Activated naive CD8-positive, alpha-beta T cell treated with anti-CD3 and anti-CD28 coated beads for 36 hours (primary cell): ENCODE measurements at regions not wholly inside any gene's neighbourhood (a gene's known extent, or its start where the extent isn't known, plus 50 kb on each side); places are given as distances from the start of the nearest gene placed in this dataset.

ENCODE experiments used
- DNase-seq: peaks from one replicate; pipeline ENCODE4 v3.0.0; 2021
- H3K27ac Mint-ChIP-seq: one replicate; pipeline ENCODE4 v1.8.0; 2022; ENCODE audit warnings: mild to moderate bottlenecking, moderate library complexity, mixed read lengths
- H3K27me3 Mint-ChIP-seq: one replicate; pipeline ENCODE4 v1.8.0; 2022; ENCODE audit warnings: mild to moderate bottlenecking, mixed read lengths
- H3K36me3 Mint-ChIP-seq: one replicate; pipeline ENCODE4 v1.8.0; 2021; ENCODE audit warnings: mild to moderate bottlenecking, mixed read lengths
- H3K4me1 Mint-ChIP-seq: one replicate; pipeline ENCODE4 v1.8.0; 2021; ENCODE audit warnings: mixed read lengths
- H3K4me3 Mint-ChIP-seq: one replicate; pipeline ENCODE4 v1.8.0; 2022; ENCODE audit warnings: mild to moderate bottlenecking, moderate library complexity, mixed read lengths
- H3K9me3 Mint-ChIP-seq: one replicate; pipeline ENCODE4 v1.8.0; 2022; ENCODE audit warnings: mixed read lengths

DNA sequence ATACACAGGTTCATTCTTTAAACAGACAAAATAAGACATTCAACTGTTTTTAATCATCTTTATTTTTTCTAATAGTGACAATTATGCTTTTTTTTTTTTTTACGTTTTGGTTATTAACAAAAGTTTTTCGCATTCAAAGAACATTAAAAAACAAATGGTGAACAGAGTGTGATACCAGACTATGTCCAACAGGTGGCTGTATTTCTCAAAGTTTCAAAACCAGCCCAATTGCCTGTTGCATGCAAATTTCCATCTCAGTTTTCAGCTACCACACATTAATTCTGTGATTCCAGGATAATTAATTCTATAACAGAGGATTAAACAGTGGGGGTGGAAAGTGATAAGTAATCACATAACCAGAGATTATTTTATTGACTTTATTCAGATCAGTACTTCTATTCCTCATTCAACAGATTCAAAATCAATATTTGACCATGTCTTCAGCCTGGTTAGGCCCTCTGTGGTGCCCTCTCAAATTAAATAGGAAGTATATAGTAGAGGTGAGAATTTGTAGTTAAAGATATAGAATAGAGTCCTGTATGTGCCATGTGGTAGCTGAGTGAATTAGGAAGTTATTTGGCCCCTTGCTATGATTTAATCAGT lies 122.2 kb upstream of the DCBLD2 start:
- Mint-ChIP-seq H3K9me3 (peaks cover 10% of the 10 kb centered on the region), H3K4me1 (no peaks in the 10 kb centered on the region), H3K27ac (no peak overlapping the region), H3K36me3 (no peaks in the 10 kb centered on the region), H3K27me3 (peaks cover 14% of the 10 kb centered on the region), H3K4me3 (no peak overlapping the region)
- DNase-seq = no peak

DNA sequence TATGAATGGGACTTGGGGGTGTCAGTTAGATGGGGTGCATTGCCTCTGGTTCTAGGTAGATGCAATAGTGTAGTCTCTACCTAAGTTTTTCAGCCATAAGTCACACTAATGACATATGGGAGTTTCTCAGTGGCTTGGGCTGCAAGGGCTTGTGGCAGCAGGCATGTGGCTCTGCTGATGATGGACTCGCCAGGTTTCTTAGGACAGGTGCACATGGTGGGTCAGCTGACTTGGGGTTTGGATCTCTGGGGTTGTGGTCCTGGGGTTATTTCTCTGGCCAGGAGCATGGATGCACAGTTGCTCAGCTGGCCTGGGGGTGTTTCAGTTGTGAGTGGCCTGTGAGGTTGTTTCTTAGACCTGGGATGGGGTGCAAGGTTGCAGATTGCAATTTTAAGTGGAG lies 120.0 kb upstream of the DCBLD2 start:
- Mint-ChIP-seq H3K4me3 (no peak overlapping the region), H3K9me3 (no peaks in the 10 kb centered on the region), H3K27ac (no peak overlapping the region), H3K4me1 (no peaks in the 10 kb centered on the region), H3K36me3 (no peaks in the 10 kb centered on the region), H3K27me3 (peaks cover 8% of the 10 kb centered on the region)
- DNase-seq = no peak

DNA sequence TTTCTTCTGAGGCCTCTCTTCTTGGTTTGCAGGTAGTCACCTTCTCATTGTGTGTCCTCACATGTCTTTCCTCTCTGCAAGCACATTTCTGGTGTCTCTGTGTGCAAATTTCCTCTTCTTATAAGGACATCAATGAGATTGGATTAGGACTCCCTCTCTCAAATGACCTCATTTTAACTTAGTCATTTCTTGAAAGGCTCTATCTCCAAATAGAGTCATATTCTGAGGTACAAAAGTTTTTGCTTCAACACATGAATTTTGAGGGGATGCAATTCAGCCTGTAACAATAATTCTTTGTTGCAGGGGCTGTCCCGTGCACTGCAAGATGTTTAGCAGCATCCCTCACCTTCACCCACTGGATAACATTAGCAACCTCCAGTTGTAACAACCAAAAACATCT lies 115.0 kb upstream of the DCBLD2 start:
- Mint-ChIP-seq H3K27me3 (no peaks in the 10 kb centered on the region), H3K27ac (no peak overlapping the region), H3K4me1 (no peaks in the 10 kb centered on the region), H3K36me3 (no peaks in the 10 kb centered on the region), H3K9me3 (no peaks in the 10 kb centered on the region), H3K4me3 (no peak overlapping the region)
- DNase-seq = no peak

DNA sequence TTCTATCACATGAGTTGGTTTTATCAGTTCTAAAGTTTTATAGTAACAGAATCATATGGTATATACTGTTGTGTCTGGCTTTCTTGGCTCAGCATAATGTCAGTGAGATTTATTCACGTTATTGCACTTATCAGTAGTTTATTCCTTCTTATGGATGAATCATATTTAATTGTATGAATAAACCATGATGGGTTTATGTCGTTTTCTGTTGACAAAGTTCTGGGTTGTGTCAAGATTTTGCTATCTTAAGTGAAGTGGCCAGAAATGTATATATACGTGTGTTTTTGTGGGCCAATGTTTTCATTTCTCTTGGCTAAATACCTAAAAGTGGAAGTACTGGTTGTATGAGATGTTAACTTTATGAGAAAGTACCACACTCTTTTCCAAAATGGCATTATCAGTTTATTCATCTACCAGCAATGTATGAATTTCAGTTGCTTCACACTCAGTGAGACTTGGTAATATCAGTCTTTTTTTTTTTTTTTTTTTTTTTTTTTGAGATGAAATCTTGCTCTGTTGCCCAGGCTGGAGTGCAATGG lies 112.4 kb upstream of the DCBLD2 start:
- Mint-ChIP-seq H3K27ac (no peak overlapping the region), H3K4me1 (no peaks in the 10 kb centered on the region), H3K27me3 (no peaks in the 10 kb centered on the region), H3K4me3 (no peak overlapping the region), H3K9me3 (no peaks in the 10 kb centered on the region), H3K36me3 (no peaks in the 10 kb centered on the region)
- DNase-seq = no peak

DNA sequence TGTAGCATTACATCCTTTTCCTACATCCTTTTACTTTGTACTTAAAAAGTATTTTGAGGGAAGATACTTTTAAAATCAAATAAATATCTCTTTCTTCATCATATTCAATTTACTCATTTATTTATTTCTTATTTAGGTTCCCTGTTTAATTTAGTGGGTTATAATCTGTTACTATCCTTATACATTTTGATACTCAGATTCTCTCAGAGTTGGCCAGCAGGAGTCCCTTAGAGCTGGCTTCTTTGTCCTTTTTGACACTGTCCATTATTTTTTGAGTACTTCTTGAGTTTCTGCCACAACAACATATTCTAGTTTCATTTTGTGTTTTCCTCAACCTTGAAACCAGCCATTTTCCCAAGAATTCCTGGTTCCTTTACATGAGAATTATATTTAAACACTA lies 111.6 kb upstream of the DCBLD2 start:
- Mint-ChIP-seq H3K9me3 (no peaks in the 10 kb centered on the region), H3K4me1 (no peaks in the 10 kb centered on the region), H3K27me3 (no peaks in the 10 kb centered on the region), H3K27ac (no peak overlapping the region), H3K4me3 (no peak overlapping the region), H3K36me3 (no peaks in the 10 kb centered on the region)
- no peak for DNase-seq

DNA sequence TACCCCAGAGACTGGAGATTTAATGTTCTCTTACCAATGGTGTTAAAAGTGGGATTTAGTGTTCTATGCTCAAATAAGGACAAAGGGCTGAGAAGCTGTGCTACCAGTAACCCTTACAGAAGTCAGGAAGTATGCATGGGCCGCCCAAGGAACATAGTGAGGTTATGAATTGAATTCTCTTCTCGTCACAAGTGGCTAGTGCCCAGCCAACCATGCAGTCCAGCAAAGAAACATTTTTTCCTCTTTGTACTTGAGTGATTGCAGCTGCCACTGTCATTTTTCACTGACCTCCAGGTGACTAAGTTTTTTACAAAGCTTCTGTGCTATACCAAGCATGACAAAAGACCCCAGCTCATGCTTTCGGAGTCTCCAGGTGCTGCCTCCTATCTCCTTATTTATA lies 110.6 kb upstream of the DCBLD2 start:
- H3K4me3 Mint-ChIP-seq = no peak overlapping the region
- H3K36me3 Mint-ChIP-seq = no peaks in the 10 kb centered on the region
- DNase-seq = no peak
- no peaks in the 10 kb centered on the region for H3K4me1 Mint-ChIP-seq
- H3K9me3 Mint-ChIP-seq = no peaks in the 10 kb centered on the region
- no peak overlapping the region for H3K27ac Mint-ChIP-seq
- no peaks in the 10 kb centered on the region for H3K27me3 Mint-ChIP-seq

DNA sequence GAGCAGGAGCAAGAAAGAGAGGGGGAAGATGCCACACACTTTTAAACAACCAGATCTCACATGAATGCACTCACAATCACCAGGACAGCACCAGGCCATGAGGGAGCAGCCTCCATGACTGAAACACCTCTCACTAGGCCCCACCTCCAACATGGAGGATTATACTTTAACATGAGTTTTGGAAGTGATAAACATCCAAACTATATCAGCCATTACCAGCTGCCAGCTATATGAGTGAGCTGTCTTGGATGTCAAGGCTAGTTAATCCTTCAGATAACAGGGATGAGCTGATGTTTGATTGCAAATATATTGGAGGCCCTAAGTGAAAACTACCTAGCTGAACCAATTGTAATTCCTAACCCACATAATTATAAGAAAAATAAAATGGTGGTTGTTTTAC lies 108.4 kb upstream of the DCBLD2 start:
- no peak overlapping the region for H3K4me3 Mint-ChIP-seq
- DNase-seq = no peak
- H3K27ac Mint-ChIP-seq = no peak overlapping the region
- H3K9me3 Mint-ChIP-seq = no peaks in the 10 kb centered on the region
- H3K4me1 Mint-ChIP-seq = no peaks in the 10 kb centered on the region
- no peaks in the 10 kb centered on the region for H3K36me3 Mint-ChIP-seq
- no peaks in the 10 kb centered on the region for H3K27me3 Mint-ChIP-seq

DNA sequence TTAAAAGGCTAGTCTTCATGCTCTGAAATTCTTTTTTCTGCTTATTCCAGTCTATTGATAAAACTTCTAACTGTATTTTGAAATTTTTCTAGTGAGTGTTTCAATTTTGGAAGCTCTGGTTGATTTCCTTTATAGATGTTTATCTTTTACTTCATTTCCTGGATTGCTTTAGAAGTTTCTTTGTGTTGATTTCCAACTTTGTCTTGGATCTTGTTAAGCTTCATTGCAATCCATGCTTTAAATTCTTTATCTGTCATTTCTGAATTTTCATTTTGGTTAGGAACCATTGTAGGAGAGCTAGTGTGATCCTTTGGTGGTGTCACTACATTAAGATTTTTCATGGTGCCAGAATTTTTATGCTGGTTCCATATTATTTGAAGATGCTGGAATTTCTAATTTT lies 105.2 kb upstream of the DCBLD2 start:
- no peak overlapping the region for H3K27ac Mint-ChIP-seq

DNA sequence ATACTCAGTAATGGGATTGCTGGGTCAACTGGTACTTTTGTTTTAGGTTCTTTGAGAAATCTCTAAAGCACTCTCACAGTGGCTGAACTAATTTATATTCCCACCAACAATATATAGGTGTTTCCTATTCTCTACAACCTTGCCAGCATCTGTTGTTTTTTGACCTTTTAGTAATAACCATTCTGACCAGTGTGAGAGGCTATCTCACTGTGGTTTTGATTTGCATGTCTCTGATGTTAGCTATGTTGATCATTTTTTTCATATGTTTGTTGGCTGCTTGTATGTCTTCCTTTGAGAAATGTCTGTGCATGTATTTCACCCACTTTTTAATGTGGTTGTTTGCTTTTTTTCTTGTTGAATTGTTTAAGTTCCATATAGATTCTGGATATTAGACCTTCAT lies 98.2 kb upstream of the DCBLD2 start:
- H3K36me3 Mint-ChIP-seq = no peaks in the 10 kb centered on the region
- H3K27me3 Mint-ChIP-seq = peaks cover 9% of the 10 kb centered on the region
- no peak overlapping the region for H3K27ac Mint-ChIP-seq
- H3K9me3 Mint-ChIP-seq = peaks cover 2% of the 10 kb centered on the region
- H3K4me1 Mint-ChIP-seq = no peaks in the 10 kb centered on the region
- DNase-seq = no peak
- no peak overlapping the region for H3K4me3 Mint-ChIP-seq

More for the DNA sequence above, 105.2 kb upstream of the DCBLD2 start:
- Mint-ChIP-seq H3K4me1 (no peaks in the 10 kb centered on the region), H3K9me3 (peaks cover 2% of the 10 kb centered on the region), H3K27me3 (no peaks in the 10 kb centered on the region), H3K36me3 (no peaks in the 10 kb centered on the region), H3K4me3 (no peak overlapping the region)
- no peak for DNase-seq

DNA sequence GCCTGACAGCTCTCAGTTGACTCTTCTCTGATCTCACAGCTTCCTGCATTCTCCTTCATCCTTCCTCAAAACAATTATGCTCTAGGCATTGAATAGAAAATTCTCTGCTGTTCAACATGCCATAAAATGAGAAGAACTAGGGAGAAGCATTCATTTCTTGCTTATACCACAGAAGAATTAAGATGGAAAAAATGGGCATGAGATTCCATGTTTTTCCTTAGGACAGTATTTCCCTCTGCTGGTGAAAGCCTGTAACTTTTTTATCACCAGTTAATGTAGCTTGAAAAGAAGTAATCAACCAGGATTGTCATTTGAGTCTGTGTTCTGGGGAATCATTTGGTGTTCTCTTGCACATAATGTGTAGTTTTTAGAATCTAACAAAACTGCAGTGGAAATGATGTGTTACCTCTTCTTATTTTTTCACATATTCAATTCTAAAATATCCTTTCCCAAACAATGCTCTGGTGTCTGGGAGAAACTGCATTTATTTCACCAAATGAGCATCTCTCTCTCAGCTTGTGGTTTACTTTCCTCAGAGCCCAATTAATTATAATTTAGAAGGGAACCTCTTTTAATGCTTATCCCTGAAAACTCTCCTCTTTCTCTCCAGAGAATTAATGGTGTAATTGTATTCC lies 92.8 kb upstream of the DCBLD2 start:
- no peak for DNase-seq
- Mint-ChIP-seq H3K27me3 (no peaks in the 10 kb centered on the region), H3K27ac (no peak overlapping the region), H3K4me3 (no peak overlapping the region), H3K9me3 (peaks cover 3% of the 10 kb centered on the region), H3K4me1 (no peaks in the 10 kb centered on the region), H3K36me3 (no peaks in the 10 kb centered on the region)

DNA sequence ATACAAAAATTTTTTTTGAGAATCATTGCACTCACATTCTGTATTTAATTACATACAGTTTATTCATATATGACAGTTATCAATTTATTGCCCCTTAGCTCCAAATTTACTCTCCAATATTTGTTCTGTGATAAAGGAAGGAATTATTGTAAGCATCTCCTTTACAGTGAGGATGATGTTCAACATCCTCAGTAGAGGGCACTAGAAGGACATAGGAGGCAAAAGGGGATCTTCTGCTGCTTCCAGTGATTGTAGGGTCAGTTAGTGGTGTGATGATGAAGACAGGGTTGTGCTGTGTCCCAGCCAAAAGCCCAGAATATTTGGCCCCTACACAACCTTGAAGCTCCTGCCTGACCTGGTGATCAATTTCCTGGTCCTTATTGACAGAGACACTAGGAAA lies 89.9 kb upstream of the DCBLD2 start:
- Mint-ChIP-seq H3K27me3 (no peaks in the 10 kb centered on the region), H3K36me3 (no peaks in the 10 kb centered on the region), H3K9me3 (peaks cover 3% of the 10 kb centered on the region), H3K27ac (no peak overlapping the region), H3K4me1 (no peaks in the 10 kb centered on the region), H3K4me3 (no peak overlapping the region)
- DNase-seq = no peak

DNA sequence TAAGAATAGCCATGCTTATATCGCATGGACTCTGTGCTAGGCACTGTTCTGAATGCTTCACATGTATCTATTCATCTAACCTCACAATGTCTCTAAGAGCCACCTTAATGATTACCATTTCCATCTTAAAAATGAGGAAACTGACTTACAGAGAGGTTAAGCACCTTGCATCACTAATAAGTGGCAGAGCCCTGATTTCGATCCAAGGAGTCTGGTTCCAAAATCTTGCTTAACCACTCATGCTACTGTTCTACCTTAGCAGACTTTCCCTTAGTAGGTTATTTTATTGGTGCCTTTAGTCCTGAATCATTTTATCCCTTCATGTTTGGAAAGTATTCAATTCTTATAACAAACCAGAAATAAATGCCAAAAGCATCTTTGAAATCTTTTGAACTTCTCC lies 89.2 kb upstream of the DCBLD2 start:
- H3K36me3 Mint-ChIP-seq = no peaks in the 10 kb centered on the region
- H3K27me3 Mint-ChIP-seq = no peaks in the 10 kb centered on the region
- H3K9me3 Mint-ChIP-seq = peaks cover 3% of the 10 kb centered on the region
- no peak for DNase-seq
- no peaks in the 10 kb centered on the region for H3K4me1 Mint-ChIP-seq
- H3K4me3 Mint-ChIP-seq = no peak overlapping the region
- no peak overlapping the region for H3K27ac Mint-ChIP-seq

DNA sequence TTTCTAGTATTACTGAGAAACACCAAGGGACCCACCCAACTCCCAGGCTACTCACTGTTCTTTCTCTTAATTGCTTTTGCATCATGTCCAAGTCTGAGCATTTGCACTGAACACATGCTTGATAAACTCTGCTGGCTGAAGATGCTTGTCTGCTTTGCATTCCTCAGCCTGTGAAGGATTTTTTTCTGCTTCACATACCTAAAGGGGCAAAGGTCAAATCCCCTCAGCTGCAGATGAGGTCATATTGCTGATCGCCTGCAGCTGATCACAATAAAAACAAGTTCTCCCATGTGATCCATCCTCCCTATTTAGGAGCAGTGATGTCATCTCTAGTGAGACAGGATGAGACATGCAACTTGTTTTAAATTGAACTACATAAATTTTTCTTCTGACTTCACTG lies 84.6 kb upstream of the DCBLD2 start:
- H3K4me3 Mint-ChIP-seq = no peak overlapping the region
- no peaks in the 10 kb centered on the region for H3K4me1 Mint-ChIP-seq
- H3K27me3 Mint-ChIP-seq = no peaks in the 10 kb centered on the region
- H3K27ac Mint-ChIP-seq = no peak overlapping the region
- H3K9me3 Mint-ChIP-seq = no peaks in the 10 kb centered on the region
- no peak for DNase-seq
- H3K36me3 Mint-ChIP-seq = no peaks in the 10 kb centered on the region

DNA sequence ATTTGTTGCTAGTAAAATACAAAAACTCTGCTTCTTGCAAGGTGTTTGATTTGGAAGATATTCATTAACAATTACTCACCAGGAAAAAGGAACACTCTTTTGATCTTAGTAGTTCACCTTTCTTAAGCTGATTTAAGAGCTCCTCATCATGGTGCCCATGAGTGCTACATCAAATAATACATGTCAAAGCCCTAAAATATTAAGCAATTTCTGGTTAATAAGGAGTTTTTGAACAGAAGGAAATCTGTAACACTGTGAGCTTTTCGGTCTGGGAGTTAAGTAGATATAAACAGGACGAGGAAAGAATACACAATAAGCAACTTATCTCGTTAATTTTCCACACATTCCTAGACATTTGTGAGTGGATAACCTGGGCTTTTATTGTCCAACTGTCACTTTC lies 83.9 kb upstream of the DCBLD2 start:
- Mint-ChIP-seq H3K4me1 (no peaks in the 10 kb centered on the region), H3K36me3 (no peaks in the 10 kb centered on the region), H3K27ac (no peak overlapping the region), H3K4me3 (no peak overlapping the region), H3K27me3 (no peaks in the 10 kb centered on the region), H3K9me3 (no peaks in the 10 kb centered on the region)
- DNase-seq = no peak

DNA sequence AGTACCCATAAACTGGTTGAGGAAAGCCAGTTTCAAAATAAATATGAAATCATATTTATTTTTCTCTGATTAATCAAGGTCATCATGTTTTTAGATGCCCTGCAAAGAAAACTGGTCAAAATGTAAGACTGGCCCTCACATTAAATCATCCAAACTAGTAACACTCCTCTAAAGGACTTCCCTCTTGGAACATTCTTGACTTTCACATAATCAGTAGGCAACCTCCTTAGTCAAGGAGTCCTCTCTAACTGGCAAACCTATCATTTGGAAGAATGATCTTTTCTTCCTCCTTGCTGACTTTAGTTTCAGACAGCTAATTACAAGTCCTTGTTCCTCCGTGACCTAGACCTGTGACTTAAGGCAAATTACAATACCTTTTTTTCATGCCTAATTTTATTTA lies 82.5 kb upstream of the DCBLD2 start:
- Mint-ChIP-seq H3K4me1 (no peaks in the 10 kb centered on the region), H3K27me3 (peaks cover 8% of the 10 kb centered on the region), H3K9me3 (no peaks in the 10 kb centered on the region), H3K27ac (no peak overlapping the region), H3K4me3 (no peak overlapping the region), H3K36me3 (no peaks in the 10 kb centered on the region)
- DNase-seq = no peak

DNA sequence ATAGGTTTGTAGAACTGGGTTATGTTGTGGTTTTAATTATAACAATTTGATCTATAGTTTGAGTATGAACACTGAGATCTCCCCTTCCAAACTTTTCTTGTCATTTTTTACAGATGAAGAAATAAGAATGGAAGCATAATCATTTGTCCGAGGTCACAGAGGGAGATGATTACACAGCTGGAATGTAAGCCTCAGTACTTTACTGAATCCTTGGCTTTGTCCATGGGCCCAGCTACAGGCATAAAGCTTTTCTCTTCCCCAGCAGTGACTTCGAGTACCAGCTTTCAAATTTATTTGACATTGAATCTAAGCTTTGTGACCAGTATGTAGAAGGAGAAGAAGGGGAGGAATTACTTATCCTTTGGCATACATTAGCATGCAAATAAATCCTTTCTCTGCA lies 80.9 kb upstream of the DCBLD2 start:
- no peak for DNase-seq
- no peaks in the 10 kb centered on the region for H3K9me3 Mint-ChIP-seq
- H3K4me1 Mint-ChIP-seq = peaks cover 4% of the 10 kb centered on the region
- no peak overlapping the region for H3K27ac Mint-ChIP-seq
- no peak overlapping the region for H3K4me3 Mint-ChIP-seq
- no peaks in the 10 kb centered on the region for H3K36me3 Mint-ChIP-seq
- peaks cover 22% of the 10 kb centered on the region for H3K27me3 Mint-ChIP-seq
